Prostate gland (tissue), 2 donors: ENCODE measurements at regions not wholly inside any gene's neighbourhood (a gene's known extent, or its start where the extent isn't known, plus 50 kb on each side); places are given as distances from the start of the nearest gene placed in this dataset.

Source experiments
- POLR2A ChIP-seq: fragments of 450-650 bp; IDR thresholded peaks from one replicate; pipeline ENCODE4 v1.6.1; 2016; ENCODE audit warnings: antibody characterized with exemption, mild to moderate bottlenecking
- POLR2AphosphoS5 ChIP-seq: sonication (generic); formaldehyde crosslinking; IDR thresholded peaks from one replicate; pipeline ENCODE4 v1.6.1; 2017; ENCODE audit warnings: antibody characterized with exemption
- TF ChIP-seq, protein P1 (sequence below), 4 experiments: fragments of 200-600 bp in 2 of 4; fragments of 450-650 bp in 2 of 4; sonication (generic) in 2 of 4; IDR thresholded peaks; 1 replicate in 3 of 4; 2 replicates in 1 of 4; pipeline ENCODE4 v1.5.1; 2016 to 2019; ENCODE audit warnings: antibody characterized with exemption in 4 of 4, mild to moderate bottlenecking in 2 of 4, moderate library complexity in 2 of 4

DNA sequence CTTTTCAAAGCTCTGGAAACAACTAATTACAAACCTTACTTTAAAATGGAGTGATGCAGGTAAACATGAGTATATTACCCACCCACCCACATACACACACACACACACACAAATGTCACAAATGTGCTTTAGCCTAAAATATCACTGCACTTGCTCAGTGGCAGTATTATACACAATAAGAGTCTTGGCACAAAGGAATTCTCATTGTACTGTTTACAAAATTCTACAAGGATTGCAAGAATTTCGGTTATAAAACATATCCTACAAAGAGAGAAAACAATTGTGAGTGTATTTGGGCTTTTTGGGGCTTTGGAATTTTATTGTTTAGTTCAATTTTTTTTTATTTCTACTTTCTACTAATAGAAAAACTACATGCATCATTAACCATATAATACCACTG lies 113.2 kb upstream of the BEND6 start:
- TF ChIP-seq, protein P1, sequence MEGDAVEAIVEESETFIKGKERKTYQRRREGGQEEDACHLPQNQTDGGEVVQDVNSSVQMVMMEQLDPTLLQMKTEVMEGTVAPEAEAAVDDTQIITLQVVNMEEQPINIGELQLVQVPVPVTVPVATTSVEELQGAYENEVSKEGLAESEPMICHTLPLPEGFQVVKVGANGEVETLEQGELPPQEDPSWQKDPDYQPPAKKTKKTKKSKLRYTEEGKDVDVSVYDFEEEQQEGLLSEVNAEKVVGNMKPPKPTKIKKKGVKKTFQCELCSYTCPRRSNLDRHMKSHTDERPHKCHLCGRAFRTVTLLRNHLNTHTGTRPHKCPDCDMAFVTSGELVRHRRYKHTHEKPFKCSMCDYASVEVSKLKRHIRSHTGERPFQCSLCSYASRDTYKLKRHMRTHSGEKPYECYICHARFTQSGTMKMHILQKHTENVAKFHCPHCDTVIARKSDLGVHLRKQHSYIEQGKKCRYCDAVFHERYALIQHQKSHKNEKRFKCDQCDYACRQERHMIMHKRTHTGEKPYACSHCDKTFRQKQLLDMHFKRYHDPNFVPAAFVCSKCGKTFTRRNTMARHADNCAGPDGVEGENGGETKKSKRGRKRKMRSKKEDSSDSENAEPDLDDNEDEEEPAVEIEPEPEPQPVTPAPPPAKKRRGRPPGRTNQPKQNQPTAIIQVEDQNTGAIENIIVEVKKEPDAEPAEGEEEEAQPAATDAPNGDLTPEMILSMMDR (IDR thresholded peaks at IDR 0.05), result no peak
- TF ChIP-seq POLR2A (no peak), POLR2AphosphoS5 (no peak)
